HG02610 (cell line): ENCODE measurements at regions not wholly inside any gene's neighbourhood (a gene's known extent, or its start where the extent isn't known, plus 50 kb on each side); places are given as distances from the start of the nearest gene placed in this dataset.
"Not testable (repeated sequence)": the region's sequence is repeated elsewhere in the genome, so short reads cannot be mapped to it uniquely, and the experiment has no call there.

ENCODE experiments used
- ATAC-seq: cut with Tn5 transposase; IDR thresholded peaks from one replicate; pipeline ENCODE4 v1.9.1; 2021; ENCODE audit warnings: mild to moderate bottlenecking, moderate library complexity; ENCODE audit not compliant: unreplicated experiment

DNA sequence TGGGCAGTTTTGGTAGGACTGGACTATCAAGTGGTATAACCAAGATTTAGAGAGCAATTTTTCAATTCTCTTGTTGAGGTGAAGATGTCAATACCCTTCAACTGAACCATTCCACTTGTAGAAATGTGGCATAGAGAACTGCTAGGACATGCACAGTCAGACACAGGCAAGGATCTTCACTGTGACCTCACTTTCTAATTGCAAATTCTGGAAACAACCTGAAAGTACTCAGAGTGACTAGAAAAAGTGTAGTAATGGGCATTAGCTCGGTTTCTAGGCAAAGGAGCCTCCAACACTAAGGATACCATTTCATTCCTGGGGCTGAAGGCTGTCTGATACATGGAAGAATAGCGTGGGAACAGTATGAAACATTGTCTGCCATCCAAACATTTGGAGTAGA is 433.0 kb upstream of the RUNX1 start:
- no peak for ATAC-seq

DNA sequence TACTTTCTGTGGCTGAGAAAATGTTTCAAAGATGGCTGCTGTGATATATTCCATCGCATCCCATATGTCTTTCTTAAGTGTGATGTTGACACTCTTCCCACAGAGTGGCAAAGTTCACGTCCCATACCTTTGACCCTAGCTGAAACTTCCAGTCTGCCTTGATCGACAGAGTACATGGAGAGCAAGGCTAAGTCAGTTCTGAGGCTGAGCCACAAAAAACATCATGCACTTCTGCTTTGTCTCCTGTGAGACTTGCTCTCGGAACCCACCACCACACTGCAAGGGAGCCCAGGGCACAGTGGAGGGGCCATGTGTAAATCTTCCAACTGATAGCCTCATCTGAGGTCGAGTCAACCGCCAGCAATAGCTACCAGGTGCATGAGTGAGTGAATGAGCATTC is 431.9 kb upstream of the RUNX1 start:
- no peak for ATAC-seq

DNA sequence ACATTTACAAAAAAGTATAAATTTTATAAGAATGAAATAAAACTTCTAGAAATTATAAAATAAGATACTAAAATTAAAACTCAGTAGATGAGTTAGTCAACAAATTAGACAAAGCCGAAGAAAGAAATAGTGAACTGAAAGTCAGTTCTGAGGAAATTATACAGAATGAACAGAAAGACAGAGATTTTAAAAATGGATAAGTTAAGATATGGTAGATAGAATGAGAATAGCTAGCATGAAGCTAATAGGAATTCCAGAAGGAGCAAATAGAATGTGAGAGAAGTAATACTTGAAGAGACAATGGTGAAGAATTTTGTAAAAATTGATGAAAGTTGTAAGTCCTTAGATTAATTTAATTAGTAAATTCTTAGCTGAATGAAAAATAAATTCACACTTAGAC is 430.4 kb upstream of the RUNX1 start:
- ATAC-seq = no peak

DNA sequence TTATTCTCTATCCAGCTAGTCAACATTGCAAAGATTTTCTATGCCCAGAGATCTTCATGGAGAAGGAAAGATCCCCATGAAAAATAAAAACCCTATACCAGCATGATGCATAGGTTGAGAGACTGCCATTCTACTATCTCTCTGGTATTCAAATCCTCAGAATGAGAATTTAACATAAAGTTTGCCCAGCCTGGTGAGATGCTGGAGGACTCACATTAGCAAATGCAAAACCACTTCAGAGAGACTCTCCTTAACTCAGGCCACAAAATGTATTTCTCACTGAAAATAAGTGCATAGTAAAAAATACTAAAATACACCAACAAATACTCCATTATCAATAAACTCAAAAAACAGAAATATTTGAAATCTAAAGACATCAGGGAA is 430.0 kb upstream of the RUNX1 start:
- ATAC-seq = no peak

DNA sequence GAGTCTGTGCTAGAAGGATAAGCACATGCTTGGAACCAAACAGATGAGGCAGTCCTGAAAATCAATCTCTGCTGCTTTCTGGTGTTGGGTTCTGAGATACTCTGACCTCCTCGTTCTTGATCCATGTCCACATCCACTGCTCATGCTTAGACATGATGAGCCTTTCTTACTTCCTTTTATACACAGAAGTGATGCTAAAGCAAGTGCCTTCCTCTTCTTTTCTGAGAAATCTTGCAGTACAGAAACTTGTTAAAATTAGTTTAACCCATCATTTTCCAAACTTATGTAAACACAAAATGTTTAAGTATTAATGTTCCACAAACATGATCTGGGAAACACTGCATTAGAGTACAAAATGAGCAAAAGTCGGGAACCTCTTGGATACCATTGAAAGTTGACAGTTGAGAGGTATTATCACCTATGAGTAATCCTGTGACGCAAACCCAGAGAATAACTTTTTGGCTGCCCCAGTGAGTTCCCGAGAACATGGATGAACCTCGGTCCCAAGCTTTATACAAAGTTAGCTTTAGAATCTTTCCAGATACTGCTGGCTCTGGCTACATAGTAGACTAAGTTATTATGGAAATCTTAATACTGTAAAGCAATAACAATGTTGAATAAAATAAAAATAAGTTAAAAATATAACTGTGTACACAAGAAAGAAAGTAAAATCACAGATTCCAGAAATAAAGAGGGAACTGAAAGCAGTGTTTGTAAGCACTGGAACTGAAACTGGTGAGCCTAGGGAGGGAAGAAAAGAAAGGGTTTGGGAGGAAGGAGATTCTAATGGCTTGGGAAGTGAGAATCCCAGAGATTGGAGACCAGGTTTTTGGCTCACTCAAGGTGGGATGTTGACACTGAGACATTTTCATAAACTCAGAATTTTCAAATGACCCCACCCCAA is 429.3 kb upstream of the RUNX1 start:
- ATAC-seq = no peak

DNA sequence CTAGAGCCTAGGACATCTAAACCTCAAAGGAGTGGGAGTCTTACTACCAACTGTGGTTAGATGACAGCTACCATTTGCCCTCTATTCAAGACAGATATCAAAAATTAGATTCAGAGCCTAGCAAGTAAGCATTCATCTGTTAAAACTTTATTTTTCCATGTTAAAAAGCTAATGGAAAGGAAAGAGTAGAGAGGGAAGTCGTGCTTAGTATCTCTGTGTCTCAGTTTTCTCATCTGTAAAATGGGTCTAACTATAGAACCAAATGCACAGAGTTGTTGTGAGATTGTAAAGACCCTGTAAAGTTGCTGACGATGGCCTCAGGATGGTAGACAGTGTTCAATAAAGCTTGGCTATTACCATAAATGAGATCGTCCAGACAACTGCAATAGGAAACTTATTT is 428.5 kb upstream of the RUNX1 start:
- no peak for ATAC-seq

DNA sequence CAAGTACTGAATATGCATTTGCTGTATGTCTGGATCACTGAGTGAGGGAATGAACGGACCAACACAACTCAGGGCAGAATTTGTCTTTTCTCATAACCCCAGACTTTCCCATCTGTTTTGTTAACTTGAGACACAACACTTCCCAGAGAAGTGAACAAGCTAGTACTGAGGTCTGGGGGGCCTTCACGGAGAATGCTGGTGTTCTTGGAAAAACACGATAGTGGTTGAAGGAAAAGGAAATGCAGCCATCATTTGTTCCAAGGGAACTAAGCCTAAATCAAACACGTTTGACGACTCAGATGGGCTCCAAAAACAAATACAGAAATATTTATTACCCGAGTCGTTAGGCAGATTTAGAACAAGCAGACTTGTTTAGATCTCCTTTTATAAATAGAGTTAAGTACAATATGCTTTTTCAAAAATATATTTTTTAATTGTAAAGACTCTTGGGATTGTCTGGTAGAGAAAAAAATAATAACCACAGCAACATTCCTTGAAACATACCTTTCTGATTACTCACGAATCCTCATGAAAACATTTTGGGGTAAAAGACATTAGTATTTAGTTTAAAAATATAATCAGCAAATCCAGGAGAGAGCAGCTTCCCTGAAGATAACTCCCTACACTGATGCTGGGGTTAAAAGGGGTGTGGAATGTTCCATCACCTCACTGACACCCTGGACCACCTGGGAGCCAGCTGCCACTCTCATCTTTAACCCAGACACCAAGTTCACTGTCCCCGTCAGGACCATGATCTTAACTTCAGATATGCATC is 427.7 kb upstream of the RUNX1 start:
- ATAC-seq = no peak

DNA sequence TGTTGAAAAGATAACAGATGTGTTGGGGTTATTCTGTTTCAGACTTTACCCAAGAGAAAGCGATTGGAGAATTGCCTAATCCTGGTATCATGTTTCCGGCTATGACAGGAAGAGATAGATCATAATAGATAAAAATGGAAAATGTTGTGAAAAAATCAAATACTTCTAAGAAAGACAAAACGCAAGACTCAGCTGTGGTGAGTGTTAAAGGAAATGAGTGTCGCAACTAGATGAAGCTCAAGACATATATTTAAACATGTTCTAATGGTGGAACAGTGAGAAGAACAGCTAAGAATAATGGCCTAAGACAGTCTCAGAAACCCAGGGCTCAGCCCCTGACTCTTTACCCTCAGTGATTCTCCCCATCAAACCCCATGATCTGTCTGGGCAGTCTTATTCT is 426.7 kb upstream of the RUNX1 start:
- ATAC-seq = no peak

DNA sequence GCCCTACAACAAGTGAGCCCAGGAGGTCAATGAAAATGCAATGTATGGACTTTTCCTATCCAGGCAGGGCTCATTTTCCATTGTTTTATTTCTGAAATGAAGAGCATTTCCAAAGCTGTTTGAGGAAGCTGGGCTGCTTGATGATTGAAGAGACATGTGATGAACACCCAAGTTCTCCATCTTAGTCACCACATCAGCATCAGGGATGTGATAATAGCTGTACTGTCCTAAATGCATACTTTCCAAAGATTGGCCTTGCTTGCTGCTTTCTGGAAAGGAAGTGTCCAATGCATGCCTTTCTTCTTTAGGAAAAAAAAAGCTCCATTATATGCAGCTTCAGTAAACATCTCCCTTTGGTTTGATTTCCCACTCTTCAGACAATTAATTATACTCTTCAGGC is 425.9 kb upstream of the RUNX1 start:
- ATAC-seq = no peak

DNA sequence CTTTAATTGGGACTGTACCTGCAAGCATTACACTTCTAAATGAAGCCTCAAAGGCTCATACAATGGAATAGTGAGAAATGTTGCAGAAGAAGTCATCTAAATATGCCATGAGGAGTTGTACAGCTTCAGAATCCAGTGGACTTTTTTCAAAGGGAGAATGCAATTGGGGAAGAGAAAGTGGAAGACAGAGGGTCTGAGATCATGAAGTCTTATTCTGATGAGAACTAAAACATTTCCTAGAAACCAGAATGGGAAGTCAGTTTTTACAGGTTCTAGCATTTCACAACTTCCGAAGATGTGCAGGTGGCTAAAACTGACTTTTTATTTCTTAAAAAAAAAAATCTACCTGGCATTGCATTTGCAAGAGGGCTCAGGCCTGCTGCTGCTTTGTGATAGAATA is 424.4 kb upstream of the RUNX1 start:
- no peak for ATAC-seq

DNA sequence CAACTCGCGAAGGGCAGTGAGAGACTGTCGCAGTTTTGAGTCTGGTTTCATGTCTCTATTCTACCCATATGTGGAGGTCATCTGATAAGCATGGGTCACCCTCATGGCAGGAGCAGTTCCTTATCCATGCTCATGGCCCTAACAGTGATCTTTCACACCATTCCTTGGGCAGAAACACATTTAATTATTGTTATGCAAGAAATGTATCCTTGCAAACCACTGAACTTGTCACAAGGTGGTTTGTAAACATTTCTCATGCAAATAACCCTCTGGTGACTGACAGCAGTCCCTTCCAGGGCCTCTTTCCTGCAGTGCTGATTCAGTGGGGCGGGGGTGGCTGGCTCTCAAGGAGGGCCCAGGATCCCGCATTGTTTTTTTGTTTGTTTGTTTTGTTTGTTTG is 421.4 kb upstream of the RUNX1 start:
- no peak for ATAC-seq

DNA sequence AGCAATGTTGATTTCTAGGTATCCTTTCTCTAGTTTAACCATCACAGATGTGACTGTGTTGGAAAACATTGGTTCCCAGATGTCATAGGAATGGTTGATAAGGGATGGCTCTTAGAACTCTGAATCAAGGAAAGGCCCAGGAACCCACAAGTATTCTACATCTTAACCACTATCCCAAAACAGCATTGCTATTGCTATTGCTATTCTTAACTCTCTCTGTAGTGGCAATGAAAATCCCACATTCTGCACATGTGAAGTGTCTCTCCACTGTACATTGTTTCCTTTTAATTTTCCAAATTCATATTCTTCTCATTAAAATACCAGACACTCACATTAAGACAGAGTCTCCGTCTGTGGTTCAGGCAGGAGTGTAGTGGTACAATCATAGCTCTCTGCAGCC is 420.4 kb upstream of the RUNX1 start:
- ATAC-seq = no peak

DNA sequence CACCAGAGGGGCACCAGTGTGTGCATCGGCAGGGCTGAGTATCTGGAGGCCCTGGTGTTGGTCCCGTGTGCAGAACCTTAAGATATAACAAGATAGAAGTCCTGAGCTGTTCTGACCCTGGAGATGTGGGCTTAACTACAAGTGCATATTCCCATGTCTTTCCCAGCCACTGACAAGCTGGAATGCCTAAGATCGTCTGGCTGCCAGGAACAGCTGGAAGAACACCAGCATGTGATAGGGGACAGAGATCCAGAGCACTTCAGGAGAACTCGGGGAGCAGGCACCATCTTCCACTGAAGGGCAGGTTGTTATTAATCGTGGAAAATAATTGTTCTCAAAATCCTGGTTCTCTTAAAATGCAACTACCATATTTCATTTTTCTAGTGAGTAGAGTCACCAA is 419.9 kb upstream of the RUNX1 start:
- ATAC-seq = no peak

DNA sequence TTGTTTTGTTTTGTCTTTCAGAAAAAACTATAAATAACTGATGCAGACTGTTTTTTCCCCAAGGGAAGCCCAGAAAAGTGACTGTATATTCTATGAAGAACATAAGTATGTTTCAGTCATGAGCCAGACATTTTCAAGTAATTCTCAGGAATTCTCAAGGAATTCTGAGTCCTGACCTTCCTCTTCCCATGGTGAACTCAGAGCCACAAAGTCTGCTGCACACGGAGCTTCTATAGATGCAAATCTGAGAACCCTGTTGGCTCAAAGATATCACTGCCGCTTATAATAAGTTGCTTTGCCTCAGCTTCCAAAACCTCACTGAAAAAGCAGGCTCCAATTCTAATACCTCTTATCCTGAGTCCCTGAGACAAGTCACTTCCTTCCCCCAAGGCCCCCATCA is 418.5 kb upstream of the RUNX1 start:
- no peak for ATAC-seq

DNA sequence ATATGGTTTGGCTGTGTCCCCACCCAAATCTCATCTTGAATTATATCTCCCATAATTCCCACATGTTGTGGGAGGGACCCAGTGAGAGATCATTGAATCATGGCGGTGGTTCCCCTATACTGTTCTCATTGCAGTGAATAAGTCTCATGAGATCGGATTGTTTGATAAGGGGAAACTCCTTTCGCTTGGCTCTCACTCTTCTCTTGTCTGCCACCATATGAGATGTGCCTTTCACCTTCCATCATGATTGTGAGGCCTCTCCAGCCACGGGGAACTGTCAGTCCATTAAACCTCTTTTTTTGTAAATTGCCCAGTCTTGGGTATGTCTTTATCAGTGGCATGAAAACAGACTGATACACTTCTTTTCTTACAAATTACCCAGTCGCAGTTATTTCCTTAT is 417.6 kb upstream of the RUNX1 start:
- ATAC-seq = not testable (repeated sequence)

DNA sequence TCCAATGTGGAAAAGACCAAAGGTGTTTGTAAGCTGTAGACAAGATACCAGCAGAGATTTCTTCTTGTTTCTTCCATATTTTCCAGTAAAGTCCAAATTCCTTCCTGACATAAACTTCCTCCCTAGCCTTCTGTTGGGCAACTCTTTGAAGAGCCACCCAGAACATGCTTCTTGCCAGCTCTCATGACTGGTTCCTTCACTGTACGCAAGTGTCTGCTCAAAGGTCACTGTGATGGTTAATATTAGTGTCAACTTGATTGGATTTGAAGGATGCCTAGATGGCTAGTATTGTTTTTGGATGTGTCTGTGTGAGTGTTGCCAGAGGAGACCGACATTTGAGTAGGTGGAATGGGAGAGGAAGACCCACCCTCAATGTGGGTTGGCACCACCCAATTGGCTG is 416.6 kb upstream of the RUNX1 start:
- ATAC-seq = no peak

DNA sequence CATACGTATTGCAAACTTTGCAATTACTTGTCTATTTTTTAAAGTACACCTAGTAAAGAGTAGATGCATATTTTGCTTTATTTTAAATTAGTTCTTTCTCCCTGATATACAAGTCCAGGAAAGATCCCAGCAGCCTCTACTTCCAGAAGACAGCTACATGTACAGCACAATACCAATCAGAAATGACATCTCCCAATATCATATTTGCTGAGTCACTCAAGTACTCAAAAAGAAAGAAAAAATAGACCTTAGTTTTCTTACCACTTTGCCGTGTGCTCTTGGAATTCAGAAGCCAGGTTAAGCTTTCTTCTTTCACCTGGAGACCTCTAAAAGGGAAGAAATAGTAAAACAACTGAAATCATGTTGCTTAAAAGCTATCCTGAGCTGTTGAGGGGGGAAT is 412.6 kb upstream of the RUNX1 start:
- no peak for ATAC-seq

DNA sequence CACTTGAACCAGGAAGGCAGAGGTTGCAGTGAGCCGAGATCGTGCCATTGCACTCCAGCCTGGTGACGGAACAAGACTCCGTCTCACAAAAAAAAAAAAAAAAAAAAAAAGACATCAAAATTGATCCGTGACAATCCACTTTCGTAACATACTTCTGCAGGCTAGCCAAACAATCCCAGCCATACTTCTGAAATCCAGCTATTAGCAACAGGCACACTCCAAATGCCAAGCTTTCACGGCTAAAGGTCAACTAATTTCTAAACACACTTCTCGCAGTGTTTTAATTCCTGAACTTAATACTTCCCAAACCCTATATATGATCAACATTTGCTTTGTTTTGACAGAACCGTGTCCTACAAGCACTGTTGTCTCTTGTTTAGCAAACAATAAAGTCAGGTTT is 411.3 kb upstream of the RUNX1 start:
- no peak for ATAC-seq

DNA sequence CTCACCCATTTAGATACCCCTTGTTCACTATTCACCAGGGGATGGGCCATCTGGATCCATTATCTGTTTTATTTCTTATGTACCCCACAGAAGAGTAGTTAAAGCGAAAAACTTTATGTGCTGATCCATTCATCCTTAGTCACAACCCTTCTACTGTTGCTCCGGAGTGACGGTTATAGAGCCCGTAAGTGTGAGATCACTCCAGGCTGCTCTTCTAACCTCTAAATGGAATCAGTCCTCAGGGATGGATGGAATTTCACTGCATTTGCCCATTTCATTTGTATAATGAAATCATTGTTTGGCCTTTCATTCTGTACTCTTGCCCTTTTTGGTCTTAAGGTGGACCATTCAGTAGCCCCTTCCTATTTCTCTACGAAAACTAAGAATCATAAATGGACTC is 409.3 kb upstream of the RUNX1 start:
- ATAC-seq = no peak

DNA sequence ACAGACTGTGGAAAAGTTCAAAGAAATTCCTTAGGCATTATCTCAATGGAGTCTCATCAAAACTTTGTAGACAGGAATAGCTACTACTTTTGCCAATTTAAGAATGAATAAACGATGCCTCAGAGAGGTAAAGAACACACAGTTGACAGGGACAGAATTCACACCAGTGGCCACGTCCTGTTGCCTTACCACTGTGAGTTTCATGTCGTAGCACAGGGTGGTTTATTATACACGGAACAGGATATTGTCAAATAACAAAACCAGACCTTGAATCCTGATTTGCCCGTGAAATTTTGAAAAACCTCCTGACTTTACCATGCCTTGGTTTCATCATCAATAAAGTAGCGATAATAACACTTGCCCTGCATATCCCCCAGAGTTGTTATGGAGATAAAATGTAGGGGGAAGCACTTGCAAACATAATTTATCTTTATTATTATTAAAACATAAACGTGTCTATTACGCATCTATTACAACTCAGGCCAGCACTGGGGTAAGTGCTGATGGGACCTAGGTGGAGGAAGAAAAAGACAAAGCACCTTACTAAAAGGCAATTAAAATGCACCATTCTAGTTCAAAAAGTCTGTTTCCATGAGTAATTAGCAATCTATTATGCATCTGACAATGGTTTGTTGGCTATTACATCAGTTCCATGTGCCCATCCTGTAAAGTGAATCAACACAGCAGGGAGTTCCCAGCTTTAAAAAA is 408.1 kb upstream of the RUNX1 start:
- ATAC-seq = no peak

DNA sequence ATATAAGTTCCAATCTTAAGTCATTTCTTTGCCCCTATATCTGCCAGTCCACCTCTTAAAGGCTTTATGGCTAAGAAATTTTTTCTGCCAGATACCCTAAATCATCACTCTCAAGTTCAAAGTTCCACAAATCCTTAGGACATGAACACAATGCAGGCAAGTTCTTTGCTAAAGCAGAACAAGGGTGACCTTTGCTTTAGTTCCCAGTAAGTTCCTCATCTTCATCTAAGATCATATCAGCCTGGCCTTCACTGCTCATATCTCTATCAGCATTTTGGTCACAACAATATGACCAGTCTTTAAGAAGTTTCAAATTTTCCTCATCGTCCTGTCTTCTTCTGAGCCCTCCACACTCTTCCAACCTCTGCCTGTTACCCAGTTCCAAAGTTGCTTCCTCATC is 402.2 kb upstream of the RUNX1 start:
- no peak for ATAC-seq

DNA sequence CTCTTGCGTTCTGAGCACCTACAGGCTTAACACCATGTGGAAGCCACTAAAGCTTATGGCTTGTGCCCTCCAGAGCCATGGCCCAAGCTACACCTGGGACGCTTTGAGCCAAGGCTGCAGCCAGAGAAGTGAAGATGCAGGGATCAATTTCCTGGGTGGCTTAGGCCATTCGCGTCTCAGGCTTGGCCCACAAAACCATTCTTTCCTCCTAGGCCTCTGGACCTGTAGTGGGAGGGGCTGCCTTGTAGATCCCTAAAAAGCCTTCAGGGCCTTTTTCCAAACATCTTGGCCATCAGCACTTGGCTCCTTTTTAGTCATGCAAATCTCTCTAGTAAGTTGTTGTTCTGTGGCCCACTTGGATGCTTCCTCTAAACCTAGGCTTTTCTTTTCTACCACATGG is 401.7 kb upstream of the RUNX1 start:
- no peak for ATAC-seq
